Endothelial cell of umbilical vein (primary cell): ENCODE measurements at regions not wholly inside any gene's neighbourhood (a gene's known extent, or its start where the extent isn't known, plus 50 kb on each side); places are given as distances from the start of the nearest gene placed in this dataset.

Experiments used
- BruUV-seq: library from RNA; stranded (reverse); fragments of 400-500 nt; replicated peaks from 2 replicates; lab custom pipeline; 2021; lab: Mats Ljungman, UMichigan
- CTCF ChIA-PET: fragments of 300-600, 350-600 bp; sonication (Branson Sonifier 250); formaldehyde crosslinking; loops from one replicate; lab custom pipeline; 2021; ENCODE audit warnings: antibody characterized with exemption, inconsistent platforms; lab: Charles Lee
- POLR2A ChIA-PET: fragments of 300-600, 350-600 bp; sonication (Branson Sonifier 250); formaldehyde crosslinking; loops from one replicate; lab custom pipeline; 2021; ENCODE audit warnings: antibody characterized with exemption, inconsistent platforms; lab: Charles Lee
- DNase-seq: peaks from one replicate; pipeline ENCODE4 v3.0.0-alpha.2; 2011; ENCODE audit warnings: low read depth, low spot score
- FAIRE-seq: peaks from 2 replicates; lab custom pipeline; 2011; peaks lifted over from hg19 to GRCh38; lab: Jason Lieb, UNC
- H2AFZ ChIP-seq: 2 replicates; pipeline ENCODE4 v1.6.0; 2012; ENCODE audit warnings: low read depth, low read length, control low read depth, inconsistent platforms
- H3K27ac ChIP-seq: 2 replicates; pipeline ENCODE4 v1.5.1; 2011; ENCODE audit warnings: low read depth, mild to moderate bottlenecking, control low read depth, low read length, moderate library complexity; ENCODE audit not compliant: insufficient read depth
- H3K27me3 ChIP-seq, 2 experiments: 2 replicates each; pipeline versions ENCODE4 v1.6.0 to v1.6.1; 2011; ENCODE audit warnings: low read length in 2 of 2, mixed read lengths in 1 of 2; ENCODE audit not compliant: control insufficient read depth in 2 of 2, insufficient read depth in 2 of 2
- H3K36me3 ChIP-seq, 2 experiments: 2 replicates in 1 of 2; 3 replicates in 1 of 2; pipeline ENCODE4 v1.5.1; 2011; ENCODE audit warnings: low read length in 2 of 2, mild to moderate bottlenecking in 1 of 2, moderate library complexity in 1 of 2; ENCODE audit not compliant: control insufficient read depth in 2 of 2, insufficient read depth in 2 of 2; ENCODE audit errors: extremely low read depth in 1 of 2
- H3K4me1 ChIP-seq: 3 replicates; pipeline ENCODE4 v1.5.1; 2011; ENCODE audit warnings: mild to moderate bottlenecking, low read length; ENCODE audit not compliant: control insufficient read depth, insufficient read depth; ENCODE audit errors: extremely low read depth
- H3K4me2 ChIP-seq: 2 replicates; pipeline ENCODE4 v1.6.1; 2011; ENCODE audit warnings: low read length, control low read depth, mixed read lengths; ENCODE audit not compliant: insufficient read depth
- H3K4me3 ChIP-seq, 3 experiments: fragments of 200-600 bp in 1 of 3; sonication (generic), shearing (Covaris generic) in 1 of 3; replicated peaks in 1 of 3; 2 replicates each; pipeline ENCODE4 v1.5.1; 2011 to 2016; ENCODE audit warnings: control low read depth in 3 of 3, low read length in 3 of 3, mild to moderate bottlenecking in 2 of 3, inconsistent platforms in 1 of 3, low read depth in 1 of 3, moderate library complexity in 1 of 3; ENCODE audit not compliant: insufficient read depth in 1 of 3
- H3K79me2 ChIP-seq: 2 replicates; pipeline ENCODE4 v1.6.0; 2012; ENCODE audit warnings: low read length, inconsistent platforms; ENCODE audit not compliant: control insufficient read depth, insufficient read depth
- H3K9ac ChIP-seq: replicated peaks from 2 replicates; pipeline ENCODE3; 2011; ENCODE audit warnings: low read length, control low read depth; ENCODE audit not compliant: insufficient read depth; ENCODE audit errors: extremely low read depth
- H3K9me1 ChIP-seq: replicated peaks from 3 replicates; pipeline ENCODE4 v1.6.0; 2011; ENCODE audit warnings: mild to moderate bottlenecking, low read length; ENCODE audit not compliant: control insufficient read depth, insufficient read depth; ENCODE audit errors: extremely low read depth
- H3K9me3 ChIP-seq: replicated peaks from 2 replicates; pipeline ENCODE4 v1.5.1; 2012; ENCODE audit warnings: low read length, inconsistent platforms; ENCODE audit not compliant: control insufficient read depth, insufficient read depth
- H4K20me1 ChIP-seq: replicated peaks from 2 replicates; pipeline ENCODE3; 2011; ENCODE audit warnings: mild to moderate bottlenecking, low read length; ENCODE audit not compliant: control insufficient read depth, insufficient read depth; ENCODE audit errors: extremely low read depth
- EZH2 ChIP-seq: IDR thresholded peaks from 2 replicates; pipeline ENCODE4 v1.6.1; 2012; ENCODE audit warnings: borderline replicate concordance, low read depth, mild to moderate bottlenecking, moderate library complexity, low read length, inconsistent platforms; ENCODE audit not compliant: severe bottlenecking
- FOS ChIP-seq: IDR thresholded peaks from 2 replicates; pipeline ENCODE4 v1.6.1; 2011; ENCODE audit warnings: mild to moderate bottlenecking, low read length, moderate library complexity, borderline replicate concordance; ENCODE audit not compliant: insufficient read depth
- JUN ChIP-seq: IDR thresholded peaks from 2 replicates; pipeline ENCODE4 v1.6.1; 2011; ENCODE audit warnings: borderline replicate concordance, low read depth; ENCODE audit not compliant: insufficient read length, insufficient read depth
- MYC ChIP-seq: IDR thresholded peaks from one replicate; pipeline ENCODE4 v1.6.1; 2011; ENCODE audit warnings: mild to moderate bottlenecking, low read depth, low read length
- POLR2A ChIP-seq: IDR thresholded peaks from 2 replicates; pipeline ENCODE4 v1.6.1; 2012; ENCODE audit warnings: low read depth, mild to moderate bottlenecking, control low read depth, low read length
- POLR2AphosphoS5 ChIP-seq: IDR thresholded peaks from 2 replicates; pipeline ENCODE4 v1.6.1; 2012; ENCODE audit warnings: low read depth, mild to moderate bottlenecking, control low read depth, low read length, moderate library complexity; ENCODE audit not compliant: insufficient read depth
- dilution Hi-C: fragments of 300-500 bp; cut with MboI; formaldehyde crosslinking; loops from one replicate; pipeline ENCODE4 v1.15.0; 2019; ENCODE audit warnings: low sequenced_read_pairs; ENCODE audit not compliant: extremely low pct_ligation_motif_present
- intact Hi-C: fragments of 100-400 bp; cut with micrococcal nuclease; formaldehyde crosslinking; loops from one replicate; pipeline ENCODE4 v1.10.0; 2022
- TF ChIP-seq, protein P1 (sequence below): IDR thresholded peaks from 2 replicates; pipeline ENCODE4 v1.6.1; 2011; ENCODE audit not compliant: insufficient read depth, insufficient read length
- TF ChIP-seq, protein P2 (sequence below), 2 donors: IDR thresholded peaks; 1 replicate in 1 of 2; 2 replicates in 1 of 2; pipeline ENCODE4 v1.5.1; 2011; ENCODE audit warnings: low read length in 2 of 2, mild to moderate bottlenecking in 2 of 2, moderate library complexity in 2 of 2, control low read depth in 1 of 2, inconsistent platforms in 1 of 2, low read depth in 1 of 2; ENCODE audit not compliant: insufficient read depth in 1 of 2; ENCODE audit errors: extremely low read depth in 1 of 2

DNA sequence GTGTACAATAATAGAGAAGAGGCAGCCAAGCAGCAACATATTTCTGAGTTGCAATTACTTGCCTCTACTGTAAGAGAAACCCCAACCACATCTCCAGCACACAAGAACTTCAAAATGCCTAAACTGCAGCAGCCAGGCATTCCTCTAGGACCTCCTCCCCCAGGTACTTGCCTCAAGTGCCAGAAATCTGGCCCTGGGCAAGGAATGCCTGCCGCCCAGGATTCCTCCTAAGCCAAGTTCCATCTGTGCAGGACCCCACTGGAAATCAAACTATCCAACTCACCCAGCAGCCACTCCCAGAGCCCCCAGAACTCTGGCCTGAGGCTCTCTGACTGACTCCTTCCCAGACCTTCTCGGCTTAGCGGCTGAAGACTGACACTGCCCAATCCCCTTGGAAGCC, 336.8 kb upstream of the RGMB start:
- dilution Hi-C loops (no loop called here), intact Hi-C loops (no loop called here)
- H3K4me2 ChIP-seq, result no peak overlapping the region
- H2AFZ ChIP-seq, result no peak overlapping the region
- H3K9me3 ChIP-seq, result peaks cover 2% of the 10 kb centered on the region
- H4K20me1 ChIP-seq, result no peaks in the 10 kb centered on the region
- no peak overlapping the region for H3K9ac ChIP-seq
- FAIRE-seq (no peak), DNase-seq (no peak)
- H3K4me1 ChIP-seq, result no peaks in the 10 kb centered on the region
- H3K36me3 ChIP-seq, result no peaks in the 10 kb centered on the region
- no peak overlapping the region for H3K27ac ChIP-seq
- BruUV-seq, result no TSS peak
- TF ChIP-seq EZH2, result no peak
- TF ChIP-seq JUN, result no peak
- TF ChIP-seq, protein P1, sequence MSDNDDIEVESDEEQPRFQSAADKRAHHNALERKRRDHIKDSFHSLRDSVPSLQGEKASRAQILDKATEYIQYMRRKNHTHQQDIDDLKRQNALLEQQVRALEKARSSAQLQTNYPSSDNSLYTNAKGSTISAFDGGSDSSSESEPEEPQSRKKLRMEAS, result no peak
- TF ChIP-seq POLR2AphosphoS5, result no peak
- no peak for TF ChIP-seq FOS
- TF ChIP-seq, protein P2, sequence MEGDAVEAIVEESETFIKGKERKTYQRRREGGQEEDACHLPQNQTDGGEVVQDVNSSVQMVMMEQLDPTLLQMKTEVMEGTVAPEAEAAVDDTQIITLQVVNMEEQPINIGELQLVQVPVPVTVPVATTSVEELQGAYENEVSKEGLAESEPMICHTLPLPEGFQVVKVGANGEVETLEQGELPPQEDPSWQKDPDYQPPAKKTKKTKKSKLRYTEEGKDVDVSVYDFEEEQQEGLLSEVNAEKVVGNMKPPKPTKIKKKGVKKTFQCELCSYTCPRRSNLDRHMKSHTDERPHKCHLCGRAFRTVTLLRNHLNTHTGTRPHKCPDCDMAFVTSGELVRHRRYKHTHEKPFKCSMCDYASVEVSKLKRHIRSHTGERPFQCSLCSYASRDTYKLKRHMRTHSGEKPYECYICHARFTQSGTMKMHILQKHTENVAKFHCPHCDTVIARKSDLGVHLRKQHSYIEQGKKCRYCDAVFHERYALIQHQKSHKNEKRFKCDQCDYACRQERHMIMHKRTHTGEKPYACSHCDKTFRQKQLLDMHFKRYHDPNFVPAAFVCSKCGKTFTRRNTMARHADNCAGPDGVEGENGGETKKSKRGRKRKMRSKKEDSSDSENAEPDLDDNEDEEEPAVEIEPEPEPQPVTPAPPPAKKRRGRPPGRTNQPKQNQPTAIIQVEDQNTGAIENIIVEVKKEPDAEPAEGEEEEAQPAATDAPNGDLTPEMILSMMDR (IDR thresholded peaks at IDR 0.05; ENCODE audit: extremely low read depth in 1 of 2, insufficient read depth in 1 of 2, low read depth in 1 of 2, low read length in 2 of 2), result no peak
- no peak for TF ChIP-seq MYC
- TF ChIP-seq POLR2A, result no peak
- H3K27me3 ChIP-seq, result no peaks in the 10 kb centered on the region
- H3K79me2 ChIP-seq, result no peaks in the 10 kb centered on the region
- H3K9me1 ChIP-seq, result no peaks in the 10 kb centered on the region
- ChIA-PET CTCF (no interaction called here), POLR2A (no interaction called here)
- H3K4me3 ChIP-seq, result no peak overlapping the region
